AG04449 (cell line): ENCODE measurements at regions not wholly inside any gene's neighbourhood (a gene's known extent, or its start where the extent isn't known, plus 50 kb on each side); places are given as distances from the start of the nearest gene placed in this dataset.

ENCODE experiments used
- CTCF ChIA-PET: fragments of 350-600 bp; formaldehyde crosslinking; extraction: SDS; loops from one replicate; lab custom pipeline; 2021; ENCODE audit warnings: antibody characterized with exemption; lab: Yijun Ruan, JAX
- POLR2A ChIA-PET: fragments of 400-600, 350-600 bp; formaldehyde crosslinking; extraction: SDS; loops from one replicate; lab custom pipeline; 2020; ENCODE audit warnings: antibody characterized with exemption, inconsistent platforms; lab: Yijun Ruan, JAX
- DNase-seq: peaks from one replicate; pipeline ENCODE4 v3.0.0-alpha.2; 2010; ENCODE audit warnings: low read depth, low spot score
- H3K4me3 ChIP-seq: 2 replicates; pipeline ENCODE4 v1.5.1; 2011; ENCODE audit warnings: low read depth, mild to moderate bottlenecking, control low read depth, low read length
- CTCF ChIP-seq: IDR thresholded peaks from one replicate; pipeline ENCODE4 v1.5.1; 2011; ENCODE audit warnings: mild to moderate bottlenecking, moderate library complexity, low read length, control low read depth, inconsistent platforms; ENCODE audit not compliant: insufficient read depth; ENCODE audit errors: missing control alignments

GRCh38 chr2:172249986-172250385 lies 147.3 kb upstream of the DLX2 start:
- TF ChIP-seq CTCF, result no peak
- ChIA-PET CTCF (interaction anchor here (1.1 to 9.6 kb wide), 3 partner anchors 9 to 212 kb away, joined by 3 to 66 read pairs (median 9); no protein-coding TSS in a partner anchor), POLR2A (interaction anchor here (1.2 kb wide), 1 partner anchor 18 kb away, joined by 4 read pairs; no protein-coding TSS in a partner anchor)
- DNase-seq, result no peak
- H3K4me3 ChIP-seq, result no peak overlapping the region

GRCh38 chr2:172251231-172251630 lies 148.5 kb upstream of the DLX2 start:
- POLR2A ChIA-PET, result no interaction called here

GRCh38 chr2:172252154-172252553 lies 149.5 kb upstream of the DLX2 start:
- no peak for TF ChIP-seq CTCF
- CTCF ChIA-PET, result interaction anchor here (1.6 to 9.6 kb wide), 3 partner anchors 9 to 213 kb away, joined by 4 to 66 read pairs (median 6); no protein-coding TSS in a partner anchor
- H3K4me3 ChIP-seq, result no peak overlapping the region
- DNase-seq, result no peak
- POLR2A ChIA-PET, result interaction anchor here (1.1 kb wide), 1 partner anchor 9 kb away, joined by 3 read pairs; no protein-coding TSS in a partner anchor

More at GRCh38 chr2:172251231-172251630, 148.5 kb upstream of the DLX2 start:
- TF ChIP-seq CTCF, result no peak
- CTCF ChIA-PET, result interaction anchor here (1.4 to 9.6 kb wide), 3 partner anchors 8 to 211 kb away, joined by 4 to 66 read pairs (median 4); no protein-coding TSS in a partner anchor
- no peak for DNase-seq
- no peak overlapping the region for H3K4me3 ChIP-seq

GRCh38 chr2:172253190-172254052 lies 150.7 kb upstream of the DLX2 start:
- CTCF ChIA-PET, result interaction anchor here (0.7 to 9.6 kb wide), 7 partner anchors 11 to 212 kb away, joined by 3 to 66 read pairs (median 3); no protein-coding TSS in a partner anchor
- POLR2A ChIA-PET, result interaction anchor here (0.6 to 1.7 kb wide), 8 partner anchors 8 to 208 kb away, joined by 3 to 7 read pairs (median 3); no protein-coding TSS in a partner anchor
- H3K4me3 ChIP-seq, result no peak overlapping the region
- TF ChIP-seq CTCF, result no peak
- DNase-seq, result peak; percentile 100

GRCh38 chr2:172256886-172257285 lies 154.2 kb upstream of the DLX2 start:
- TF ChIP-seq CTCF, result no peak
- DNase-seq, result no peak
- POLR2A ChIA-PET, result no interaction called here
- CTCF ChIA-PET, result no interaction called here
- H3K4me3 ChIP-seq, result no peak overlapping the region

GRCh38 chr2:172259827-172260226 lies 157.1 kb upstream of the DLX2 start:
- no peak for DNase-seq
- POLR2A ChIA-PET, result no interaction called here
- CTCF ChIA-PET, result no interaction called here
- TF ChIP-seq CTCF, result no peak
- no peak overlapping the region for H3K4me3 ChIP-seq
